ENCODE measurements at regions not wholly inside any gene's neighbourhood (a gene's known extent, or its start where the extent isn't known, plus 50 kb on each side); places are given as distances from the start of the nearest gene placed in this dataset.
"Not testable (repeated sequence)": the region's sequence is repeated elsewhere in the genome, so short reads cannot be mapped to it uniquely, and the experiment has no call there.

- H2AFZ ChIP-seq (replicated peaks) = no peak overlapping the region
- H3K27ac Mint-ChIP-seq = no peak overlapping the region
- H3K27me3 ChIP-seq = no peaks in the 10 kb centered on the region
- H3K4me1 Mint-ChIP-seq = no peaks in the 10 kb centered on the region
- TF ChIP-seq EZH2 (IDR thresholded peaks at IDR 0.05) = no peak
- TF ChIP-seq EZH2phosphoT487 (IDR thresholded peaks at IDR 0.05) = no peak
- TF ChIP-seq CTCF (IDR thresholded peaks at IDR 0.05) = no peak
- DNase-seq (ENCODE audit: low spot score) = no peak
- H3K4me3 ChIP-seq = no peak overlapping the region
- H3K4me2 ChIP-seq = no peak overlapping the region
- no peaks in the 10 kb centered on the region for H3K27me3 Mint-ChIP-seq (ENCODE audit: insufficient read depth, low read depth)
- no peaks in the 10 kb centered on the region for H3K9me3 Mint-ChIP-seq
- no peaks in the 10 kb centered on the region for H3F3A ChIP-seq (ENCODE audit: low read depth)
- no peak overlapping the region for H3K4me3 Mint-ChIP-seq
- H3K9ac ChIP-seq = no peak overlapping the region
- no peaks in the 10 kb centered on the region for H4K20me1 ChIP-seq (ENCODE audit: low read depth)
- H3K27ac ChIP-seq = no peak overlapping the region
- no peaks in the 10 kb centered on the region for H3K36me3 Mint-ChIP-seq
- no peaks in the 10 kb centered on the region for H3K79me2 ChIP-seq (ENCODE audit: low read depth)
- no peaks in the 10 kb centered on the region for H3K36me3 ChIP-seq
- no peaks in the 10 kb centered on the region for H3K9me3 ChIP-seq (ENCODE audit: low read depth)
- no peaks in the 10 kb centered on the region for H3K4me1 ChIP-seq
Observed at GRCh38 chr18:55731594-55732042, 143.6 kb upstream of the TCF4 start.

- H4K20me1 ChIP-seq (ENCODE audit: low read depth); H2AFZ ChIP-seq (replicated peaks); H3K4me3 Mint-ChIP-seq; H3K36me3 Mint-ChIP-seq; H3K4me1 ChIP-seq; H3K36me3 ChIP-seq; H3K27me3 Mint-ChIP-seq (ENCODE audit: insufficient read depth, low read depth); H3K4me1 Mint-ChIP-seq; H3K9me3 Mint-ChIP-seq; DNase-seq (ENCODE audit: low spot score); H3K9me3 ChIP-seq (ENCODE audit: low read depth); H3K27me3 ChIP-seq; H3K9ac ChIP-seq; H3K27ac ChIP-seq; H3F3A ChIP-seq (ENCODE audit: low read depth); H3K27ac Mint-ChIP-seq: not testable (repeated sequence)
- Histone ChIP-seq H3K79me2 (ENCODE audit: low read depth) (peaks cover 19% of the 10 kb centered on the region), H3K4me3 (peak overlapping the region; percentile 54), H3K4me2 (peak overlapping the region; percentile 69)
Observed at GRCh38 chr18:55721006-55721405, 133.0 kb upstream of the TCF4 start.

- Histone ChIP-seq H3K36me3 (no peaks in the 10 kb centered on the region), H3K4me3 (no peak overlapping the region), H3K79me2 (ENCODE audit: low read depth) (no peaks in the 10 kb centered on the region), H3K4me1 (no peaks in the 10 kb centered on the region), H3K27me3 (no peaks in the 10 kb centered on the region), H3K27ac (no peak overlapping the region), H3K9me3 (ENCODE audit: low read depth) (no peaks in the 10 kb centered on the region), H3F3A (ENCODE audit: low read depth) (no peaks in the 10 kb centered on the region), H3K9ac (no peak overlapping the region), H2AFZ (replicated peaks) (no peak overlapping the region), H3K4me2 (no peak overlapping the region), H4K20me1 (ENCODE audit: low read depth) (no peaks in the 10 kb centered on the region)
- peaks cover 12% of the 10 kb centered on the region for H3K9me3 Mint-ChIP-seq
- H3K4me1 Mint-ChIP-seq = no peaks in the 10 kb centered on the region
- DNase-seq (ENCODE audit: low spot score) = no peak
- no peaks in the 10 kb centered on the region for H3K36me3 Mint-ChIP-seq
- no peak for TF ChIP-seq CTCF (IDR thresholded peaks at IDR 0.05)
- no peak for TF ChIP-seq EZH2 (IDR thresholded peaks at IDR 0.05)
- TF ChIP-seq EZH2phosphoT487 (IDR thresholded peaks at IDR 0.05) = no peak
- H3K4me3 Mint-ChIP-seq = no peak overlapping the region
- no peaks in the 10 kb centered on the region for H3K27me3 Mint-ChIP-seq (ENCODE audit: insufficient read depth, low read depth)
- no peak overlapping the region for H3K27ac Mint-ChIP-seq
Observed at GRCh38 chr18:55713707-55714106, 125.7 kb upstream of the TCF4 start.

- Histone ChIP-seq H3K4me2 (no peak overlapping the region), H3K36me3 (no peaks in the 10 kb centered on the region), H3K9ac (no peak overlapping the region), H3K9me3 (ENCODE audit: low read depth) (no peaks in the 10 kb centered on the region), H3K4me3 (no peak overlapping the region), H3K27me3 (no peaks in the 10 kb centered on the region), H3F3A (ENCODE audit: low read depth) (no peaks in the 10 kb centered on the region), H3K4me1 (no peaks in the 10 kb centered on the region), H3K79me2 (ENCODE audit: low read depth) (no peaks in the 10 kb centered on the region), H3K27ac (no peak overlapping the region), H2AFZ (replicated peaks) (no peak overlapping the region), H4K20me1 (ENCODE audit: low read depth) (no peaks in the 10 kb centered on the region)
- DNase-seq (ENCODE audit: low spot score) = no peak
- H3K4me3 Mint-ChIP-seq = no peak overlapping the region
- no peak overlapping the region for H3K27ac Mint-ChIP-seq
- H3K36me3 Mint-ChIP-seq = peaks cover 3% of the 10 kb centered on the region
- H3K9me3 Mint-ChIP-seq = peaks cover 4% of the 10 kb centered on the region
- no peaks in the 10 kb centered on the region for H3K4me1 Mint-ChIP-seq
- H3K27me3 Mint-ChIP-seq (ENCODE audit: insufficient read depth, low read depth) = no peaks in the 10 kb centered on the region
- TF ChIP-seq EZH2 (IDR thresholded peaks at IDR 0.05) = no peak
- no peak for TF ChIP-seq CTCF (IDR thresholded peaks at IDR 0.05)
- TF ChIP-seq EZH2phosphoT487 (IDR thresholded peaks at IDR 0.05) = no peak
Observed at GRCh38 chr18:55706898-55707297, 118.9 kb upstream of the TCF4 start.
